K562 (cell line): ENCODE measurements at regions not wholly inside any gene's neighbourhood (a gene's known extent, or its start where the extent isn't known, plus 50 kb on each side); places are given as distances from the start of the nearest gene placed in this dataset.

Experiments used
- ATAC-seq: fragments of 200-7000 bp; cut with Tn5 transposase; 3 replicates; pipeline ENCODE4 v1.9.1; 2020; ENCODE audit warnings: moderate library complexity
- BruUV-seq: library from RNA; stranded (reverse); fragments of 400-500 nt; replicated peaks from 2 replicates; lab custom pipeline; 2021; lab: Mats Ljungman, UMichigan
- CTCF ChIA-PET: fragments of 300-600 bp; formaldehyde crosslinking; extraction: SDS; loops from one replicate; lab custom pipeline; 2021; ENCODE audit warnings: low intra/inter-chr PET ratio; lab: Yijun Ruan, JAX
- POLR2A ChIA-PET: fragments of 300-600, 350-650 bp; sonication (Branson Sonifier 250); formaldehyde crosslinking; extraction: SDS; loops from one replicate; lab custom pipeline; 2021; ENCODE audit warnings: antibody characterized with exemption, inconsistent platforms; lab: Yijun Ruan, JAX
- DNase-seq, 4 experiments: peaks; one replicate each; pipeline versions ENCODE4 v3.0.0 to v3.0.0-alpha.2; 2011 to 2018; ENCODE audit warnings: low spot score in 3 of 4, mixed read lengths in 3 of 4; ENCODE audit errors: extremely low read depth in 1 of 4
- FAIRE-seq: peaks from 2 replicates; lab custom pipeline; 2011; peaks lifted over from hg19 to GRCh38; lab: Jason Lieb, UNC
- H2AFZ ChIP-seq: 2 replicates; pipeline ENCODE4 v1.6.0; 2011; ENCODE audit warnings: low read depth, low read length, control low read depth, inconsistent platforms
- H3K27ac ChIP-seq: fragments of 200-600 bp; 3 replicates; pipeline ENCODE4 v1.8.0; 2011; ENCODE audit warnings: low read depth, mild to moderate bottlenecking, control low read depth, inconsistent platforms, low read length, moderate library complexity, mixed read lengths; ENCODE audit errors: extremely low read depth
- H3K27me3 ChIP-seq, 2 experiments: fragments of 300-600 bp in 1 of 2; 2 replicates in 1 of 2; 3 replicates in 1 of 2; pipeline versions ENCODE4 v1.6.0 to v1.8.0; 2011; ENCODE audit warnings: inconsistent platforms in 2 of 2, low read length in 2 of 2, mild to moderate bottlenecking in 1 of 2, mixed read lengths in 1 of 2, moderate library complexity in 1 of 2; ENCODE audit not compliant: control insufficient read depth in 2 of 2, insufficient read depth in 2 of 2
- H3K36me3 ChIP-seq: fragments of 300-600 bp; 3 replicates; pipeline ENCODE4 v1.8.0; 2011; ENCODE audit warnings: mild to moderate bottlenecking, low read length, inconsistent platforms; ENCODE audit not compliant: control insufficient read depth, insufficient read depth
- H3K4me1 ChIP-seq, 2 experiments: fragments of 200-600 bp in 1 of 2; replicated peaks in 1 of 2; 2 replicates in 1 of 2; 3 replicates in 1 of 2; pipeline versions ENCODE4 v1.5.1 to v1.8.0; 2011; ENCODE audit warnings: inconsistent platforms in 2 of 2, low read length in 2 of 2, mild to moderate bottlenecking in 1 of 2, mixed read lengths in 1 of 2, moderate library complexity in 1 of 2; ENCODE audit not compliant: control insufficient read depth in 2 of 2, insufficient read depth in 2 of 2
- H3K4me2 ChIP-seq: 2 replicates; pipeline ENCODE4 v1.6.1; 2011; ENCODE audit warnings: low read length, control low read depth, inconsistent platforms, mixed read lengths; ENCODE audit not compliant: insufficient read depth
- H3K4me3 ChIP-seq: fragments of 200-600 bp; sonication (generic), shearing (Covaris generic); 2 replicates; pipeline ENCODE4 v1.5.1; 2016; ENCODE audit warnings: control low read depth, inconsistent platforms
- H3K79me2 ChIP-seq: fragments of 200-600 bp; 3 replicates; pipeline ENCODE4 v1.8.0; 2011; ENCODE audit warnings: low read length, inconsistent platforms; ENCODE audit not compliant: control insufficient read depth, insufficient read depth
- H3K9ac ChIP-seq, 2 experiments: 2 replicates each; pipeline versions ENCODE4 v1.6.0 to v1.6.1; 2011; ENCODE audit warnings: low read depth in 2 of 2, low read length in 2 of 2, control low read depth in 1 of 2, inconsistent platforms in 1 of 2, mild to moderate bottlenecking in 1 of 2, mixed read lengths in 1 of 2; ENCODE audit not compliant: insufficient read depth in 1 of 2
- H3K9me1 ChIP-seq: one replicate; pipeline ENCODE4 v1.6.0; 2011; ENCODE audit warnings: inconsistent platforms, mild to moderate bottlenecking, low read length, moderate library complexity; ENCODE audit not compliant: control insufficient read depth, insufficient read depth
- H3K9me3 ChIP-seq: replicated peaks from 2 replicates; pipeline ENCODE4 v1.5.1; 2011; ENCODE audit warnings: low read depth, low read length, inconsistent platforms; ENCODE audit not compliant: control insufficient read depth, insufficient read depth
- H4K20me1 ChIP-seq: replicated peaks from 2 replicates; pipeline ENCODE4 v1.6.1; 2011; ENCODE audit warnings: low read length, inconsistent platforms, mixed read lengths; ENCODE audit not compliant: control insufficient read depth, insufficient read depth
- BCLAF1 ChIP-seq, 2 experiments: fragments of 450-650 bp in 1 of 2; IDR thresholded peaks; 2 replicates each; pipeline ENCODE4 v1.6.1; 2011 to 2017; ENCODE audit warnings: low read depth in 2 of 2, antibody characterized with exemption in 1 of 2, borderline replicate concordance in 1 of 2, low read length in 1 of 2, mild to moderate bottlenecking in 1 of 2, mixed read lengths in 1 of 2; ENCODE audit not compliant: control insufficient read depth in 1 of 2
- EWSR1 ChIP-seq: fragments of 450-650 bp; IDR thresholded peaks from 2 replicates; pipeline ENCODE4 v1.6.1; 2018; ENCODE audit warnings: borderline replicate concordance, mild to moderate bottlenecking, low read depth, moderate library complexity; ENCODE audit not compliant: partially characterized antibody
- GATAD2B ChIP-seq: fragments of 450-650 bp; IDR thresholded peaks from 2 replicates; pipeline ENCODE4 v1.6.1; 2017; ENCODE audit warnings: mild to moderate bottlenecking, borderline replicate concordance
- KAT2B ChIP-seq: IDR thresholded peaks from one replicate; pipeline ENCODE4 v1.6.1; 2012; ENCODE audit warnings: low read depth, mild to moderate bottlenecking, control low read depth, inconsistent platforms, low read length, moderate library complexity
- MCM2 ChIP-seq: fragments of 450-650 bp; IDR thresholded peaks from 2 replicates; pipeline ENCODE4 v1.6.1; 2017; ENCODE audit warnings: low read depth, mild to moderate bottlenecking
- MEIS2 ChIP-seq: fragments of 450-650 bp; IDR thresholded peaks from 2 replicates; pipeline ENCODE4 v1.6.1; 2014; ENCODE audit warnings: mild to moderate bottlenecking; ENCODE audit not compliant: partially characterized antibody
- MTA1 ChIP-seq: fragments of 450-650 bp; IDR thresholded peaks from 2 replicates; pipeline ENCODE4 v1.6.1; 2017; ENCODE audit warnings: borderline replicate concordance
- PRDM10 ChIP-seq: fragments of 450-650 bp; IDR thresholded peaks from 2 replicates; pipeline ENCODE4 v1.6.1; 2018; ENCODE audit not compliant: partially characterized antibody
- RAD51 ChIP-seq: fragments of 450-650 bp; IDR thresholded peaks from 2 replicates; pipeline ENCODE4 v1.7.1; 2016; ENCODE audit warnings: low read depth, mild to moderate bottlenecking, borderline replicate concordance
- SREBF1 ChIP-seq: fragments of 150-350 bp; IDR thresholded peaks from 2 replicates; pipeline ENCODE4 v1.6.1; 2014; ENCODE audit warnings: antibody characterized with exemption, low read depth, low read length, borderline replicate concordance
- YY1 ChIP-seq, 3 experiments: IDR thresholded peaks; 2 replicates each; pipeline ENCODE4 v1.6.1; 2011; ENCODE audit warnings: low read length in 2 of 3, mild to moderate bottlenecking in 2 of 3, moderate library complexity in 2 of 3, borderline replicate concordance in 1 of 3, control low read depth in 1 of 3, low read depth in 1 of 3; ENCODE audit not compliant: insufficient read depth in 3 of 3, insufficient replicate concordance in 2 of 3, control insufficient read depth in 1 of 3, insufficient read length in 1 of 3; ENCODE audit errors: extremely low read depth in 1 of 3
- ZBTB2 ChIP-seq: fragments of 450-650 bp; IDR thresholded peaks from 2 replicates; pipeline ENCODE4 v1.6.1; 2016; ENCODE audit warnings: antibody characterized with exemption
- ZNF133 ChIP-seq: fragments of 250-450 bp; sonication (Bioruptor Pico); IDR thresholded peaks from 2 replicates; pipeline ENCODE4 v1.4.0; 2020; ENCODE audit warnings: mild to moderate bottlenecking
- ZNF197 ChIP-seq: fragments of 200-800 bp; sonication (Bioruptor generic); IDR thresholded peaks from 2 replicates; pipeline ENCODE4 v1.6.1; 2016; ENCODE audit warnings: low read depth, missing genetic modification characterization, missing compliant biosample characterization
- ZSCAN29 ChIP-seq: fragments of 450-650 bp; IDR thresholded peaks from 2 replicates; pipeline ENCODE4 v1.6.1; 2017
- WGBS: fragments of 100-300 bp; shearing (Covaris generic); methylation state at CpG from one replicate; pipeline ENCODE4 v1.1.6; 2016; ENCODE audit warnings: low coverage, mixed read lengths; ENCODE audit not compliant: insufficient coverage; ENCODE audit errors: missing lambda C conversion rate; 5-methylcytosine and 5-hydroxymethylcytosine counted together
- in situ Hi-C: fragments of 300-500 bp; cut with MboI; formaldehyde crosslinking; loops from 4 replicates; pipeline ENCODE4 v1.15.0; 2018; ENCODE audit warnings: inconsistent platforms, mixed read lengths
- intact Hi-C: fragments of 100-400 bp; cut with micrococcal nuclease; formaldehyde crosslinking; loops from 2 replicates; pipeline ENCODE4 v1.14.2; 2022

GRCh38 chr21:16370186-16370585, 640.4 kb downstream of the USP25 start:
- FAIRE-seq (no peak), ATAC-seq (no peak), DNase-seq (no peak)
- ChIA-PET CTCF (no interaction called here), POLR2A (no interaction called here)
- Histone ChIP-seq H3K27me3 (no peaks in the 10 kb centered on the region), H3K4me3 (no peak overlapping the region), H3K4me2 (no peak overlapping the region), H4K20me1 (no peaks in the 10 kb centered on the region), H3K27ac (no peak overlapping the region), H3K79me2 (no peaks in the 10 kb centered on the region), H2AFZ (no peak overlapping the region), H3K36me3 (no peaks in the 10 kb centered on the region), H3K9me3 (no peaks in the 10 kb centered on the region), H3K9ac (no peak overlapping the region), H3K9me1 (no peaks in the 10 kb centered on the region), H3K4me1 (no peaks in the 10 kb centered on the region)
- WGBS: under 1% methylated on average over 10 of the region's 10 CpGs
- in situ Hi-C loops (no loop called here), intact Hi-C loops (no loop called here)
- no TSS peak for BruUV-seq
- TF ChIP-seq GATAD2B (no peak), MTA1 (no peak), ZNF197 (CRISPR knock-in tag) (no peak), MCM2 (no peak), SREBF1 (no peak), EWSR1 (no peak), YY1 (IDR thresholded peaks at IDR 0.05; ENCODE audit: borderline replicate concordance in 1 of 3, control insufficient read depth in 1 of 3, extremely low read depth in 1 of 3, insufficient read depth in 3 of 3, insufficient read length in 1 of 3, insufficient replicate concordance in 2 of 3, low read depth in 1 of 3, low read length in 2 of 3) (no peak), KAT2B (no peak), RAD51 (no peak), MEIS2 (no peak), BCLAF1 (IDR thresholded peaks at IDR 0.05; ENCODE audit: borderline replicate concordance in 1 of 2, control insufficient read depth in 1 of 2, low read depth in 2 of 2, low read length in 1 of 2) (no peak), ZNF133 (CRISPR knock-in tag) (no peak), ZSCAN29 (no peak), PRDM10 (no peak), ZBTB2 (no peak)
